GM13977 (cell line): ENCODE measurements at regions not wholly inside any gene's neighbourhood (a gene's known extent, or its start where the extent isn't known, plus 50 kb on each side); places are given as distances from the start of the nearest gene placed in this dataset.

Experiments used
- DNase-seq: peaks from one replicate; pipeline ENCODE4 v3.0.0; 2012; ENCODE audit warnings: low spot score
- CTCF ChIP-seq: IDR thresholded peaks from 2 replicates; pipeline ENCODE4 v1.5.1; 2012; ENCODE audit warnings: mild to moderate bottlenecking, control low read depth; ENCODE audit not compliant: insufficient read depth; ENCODE audit errors: extremely low read depth, missing control alignments
- in situ Hi-C: fragments of 300-500 bp; cut with MboI; formaldehyde crosslinking; loops from one replicate; pipeline ENCODE4 v1.12.0; 2022; ENCODE audit warnings: low sequenced_read_pairs, low pct_unique_long_range_greater_than_20kb, mixed read lengths, inconsistent platforms; ENCODE audit not compliant: unreplicated experiment

- no peak for TF ChIP-seq CTCF
- in situ Hi-C loops: no loop called here
- DNase-seq: no peak
These were observed 248.1 kb downstream of the EFNB2 start for GRCh38 chr13:106287351-106287750.

GRCh38 chr13:106286811-106287210, 248.7 kb downstream of the EFNB2 start:
- in situ Hi-C loops: no loop called here
- no peak for TF ChIP-seq CTCF
- no peak for DNase-seq

- in situ Hi-C loops: no loop called here
- DNase-seq: no peak
- no peak for TF ChIP-seq CTCF
These were observed 251.1 kb downstream of the EFNB2 start for GRCh38 chr13:106284358-106284757.

GRCh38 chr13:106281426-106281825, 254.0 kb downstream of the EFNB2 start:
- DNase-seq: no peak
- TF ChIP-seq CTCF: no peak
- in situ Hi-C loops: no loop called here

- in situ Hi-C loops: no loop called here
- TF ChIP-seq CTCF: no peak
- no peak for DNase-seq
These were observed 257.8 kb downstream of the EFNB2 start for GRCh38 chr13:106277484-106278154.

- no peak for DNase-seq
- in situ Hi-C loops: no loop called here
- no peak for TF ChIP-seq CTCF
These were observed 258.6 kb downstream of the EFNB2 start for GRCh38 chr13:106276876-106277275.

- TF ChIP-seq CTCF: no peak
These were observed 259.9 kb downstream of the EFNB2 start for GRCh38 chr13:106275446-106276032.

More at GRCh38 chr13:106275446-106276032, 259.9 kb downstream of the EFNB2 start:
- in situ Hi-C loops: no loop called here
- no peak for DNase-seq
